SKM-1 treated with dmso at 0.1 percent for 144 hours (cell line): ENCODE measurements at regions not wholly inside any gene's neighbourhood (a gene's known extent, or its start where the extent isn't known, plus 50 kb on each side); places are given as distances from the start of the nearest gene placed in this dataset.
"Not testable (repeated sequence)": the region's sequence is repeated elsewhere in the genome, so short reads cannot be mapped to it uniquely, and the experiment has no call there.

Experiments used
- DNase-seq: peaks from one replicate; lab custom pipeline; 2025; ENCODE audit not compliant: unreplicated experiment; lab: John Stamatoyannopoulos, UW

DNA sequence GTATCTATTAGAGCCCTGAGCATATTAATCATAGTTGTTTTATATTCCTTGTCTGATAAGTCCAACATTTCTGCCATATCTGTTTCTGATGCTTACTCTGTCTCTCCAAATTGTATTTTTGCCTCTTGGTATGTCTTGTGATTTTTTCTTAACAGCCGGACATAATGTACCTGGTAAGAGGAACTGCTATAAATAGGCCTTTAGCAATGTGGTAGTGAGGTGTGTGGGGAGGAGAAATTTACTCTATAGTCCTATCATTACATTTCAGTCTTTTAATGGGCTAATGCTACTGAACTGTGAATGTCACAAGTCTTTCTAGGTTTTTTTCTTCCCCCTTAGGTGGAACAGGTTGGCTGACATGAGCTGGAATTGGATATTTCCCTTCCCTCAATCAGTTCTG, 176.1 kb upstream of the FGF10 start:
- no peak for DNase-seq

DNA sequence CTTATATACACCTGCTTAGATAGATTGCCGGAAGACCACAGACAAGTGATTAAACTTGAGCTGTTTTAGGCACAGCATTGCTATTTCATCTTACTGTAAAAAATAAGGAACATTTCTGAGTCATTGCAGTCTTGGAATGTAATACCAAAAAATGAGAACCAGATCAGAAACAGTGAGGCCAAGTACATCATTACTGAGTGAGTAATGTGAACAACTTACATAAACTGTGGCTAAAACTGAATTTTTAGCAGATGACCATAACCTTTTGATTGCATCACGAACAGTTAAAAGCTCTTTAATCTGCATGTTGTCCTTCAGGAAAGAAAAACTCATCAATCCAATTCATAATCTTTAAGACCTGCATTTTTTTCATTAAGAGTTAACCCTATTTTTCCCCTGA, 157.1 kb upstream of the FGF10 start:
- no peak for DNase-seq

DNA sequence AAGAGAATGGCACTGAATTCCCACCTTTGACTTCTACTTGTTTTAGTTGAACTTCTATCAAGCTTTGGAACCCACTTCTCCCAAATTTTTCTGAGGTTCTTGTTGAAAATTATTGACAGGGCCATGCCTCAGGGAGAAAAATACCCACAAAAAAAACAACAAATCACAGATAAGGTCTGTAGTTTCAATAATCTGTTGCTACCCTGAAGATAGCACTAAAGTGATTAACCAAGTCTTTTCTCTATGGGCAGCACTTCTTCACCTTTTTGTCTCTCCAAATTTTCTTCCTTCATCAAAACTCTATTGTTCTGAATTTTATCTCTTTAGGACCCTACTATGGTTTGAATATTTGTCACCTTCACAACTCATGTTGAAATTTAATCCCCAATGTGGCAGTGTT, 154.3 kb upstream of the FGF10 start:
- no peak for DNase-seq

DNA sequence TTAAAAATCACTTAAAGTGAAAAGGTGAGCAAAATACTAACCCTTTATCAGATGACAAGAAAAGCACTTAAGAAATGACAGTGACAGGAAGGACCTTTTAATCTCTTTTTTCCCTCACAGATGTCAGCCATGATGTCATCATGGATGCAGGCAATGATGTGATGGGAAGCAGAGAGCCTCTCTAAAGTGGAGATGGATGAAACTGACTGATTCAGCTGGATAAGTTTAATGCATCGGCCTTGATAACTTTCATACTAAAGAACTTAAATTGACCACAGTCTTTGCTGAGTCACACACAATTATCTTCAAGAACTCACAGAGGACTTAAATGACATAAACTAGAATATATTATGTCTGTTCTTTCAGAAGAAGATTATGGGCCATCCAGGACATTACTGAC, 153.2 kb upstream of the FGF10 start:
- DNase-seq, result no peak

DNA sequence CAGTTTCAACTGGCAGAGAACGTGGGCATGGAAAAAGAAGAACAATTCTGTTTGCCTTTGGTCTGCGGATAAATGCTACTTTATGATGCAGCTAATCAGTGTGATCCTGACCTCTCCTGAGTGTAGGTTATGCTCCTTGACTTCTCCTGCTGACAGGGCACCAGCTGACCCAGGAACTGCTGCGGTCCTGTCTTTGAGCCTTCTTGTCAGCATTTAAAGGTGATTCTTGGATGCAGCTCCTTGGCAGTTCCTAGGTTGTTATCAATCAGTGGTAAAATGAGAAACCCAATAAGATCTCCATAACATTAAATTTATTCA, 150.3 kb upstream of the FGF10 start:
- DNase-seq, result no peak

DNA sequence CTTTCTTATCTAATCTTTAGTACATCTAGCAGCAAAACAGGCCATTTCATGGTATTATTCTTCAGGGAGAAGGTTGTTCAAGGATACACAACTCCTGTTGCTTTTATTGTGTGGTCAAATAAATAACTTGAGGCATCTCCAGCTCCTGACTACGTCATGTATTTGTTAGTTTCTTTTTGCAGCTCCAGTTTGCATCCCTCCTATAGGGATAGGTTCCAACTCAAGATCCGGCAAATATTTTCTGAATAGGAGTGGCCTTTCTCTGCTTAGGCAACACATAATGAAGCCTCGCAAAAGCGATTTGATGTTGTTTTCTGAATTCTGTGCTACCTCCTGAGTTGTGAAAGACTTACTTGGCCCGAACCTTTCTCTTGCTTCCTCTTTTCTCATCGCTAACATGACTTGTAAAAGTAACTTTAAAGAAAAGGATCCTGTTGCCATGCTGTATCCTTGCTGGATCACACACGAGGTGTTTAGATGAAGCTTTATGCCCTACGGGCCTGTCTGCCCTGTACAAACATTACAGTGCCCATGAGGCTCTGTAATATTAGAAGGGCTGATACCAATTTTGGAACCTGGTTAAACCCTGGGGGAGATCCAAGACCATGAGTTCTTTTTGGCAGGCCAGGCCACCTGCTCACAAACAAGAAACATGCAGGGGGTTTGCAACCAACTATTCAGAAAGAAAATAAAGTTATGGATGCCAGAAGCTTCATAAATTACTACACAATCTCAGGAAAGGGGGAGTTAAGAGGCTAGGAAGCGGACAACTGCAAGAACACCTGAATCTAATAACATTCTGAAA, 149.8 kb upstream of the FGF10 start:
- peak; percentile 50 for DNase-seq

DNA sequence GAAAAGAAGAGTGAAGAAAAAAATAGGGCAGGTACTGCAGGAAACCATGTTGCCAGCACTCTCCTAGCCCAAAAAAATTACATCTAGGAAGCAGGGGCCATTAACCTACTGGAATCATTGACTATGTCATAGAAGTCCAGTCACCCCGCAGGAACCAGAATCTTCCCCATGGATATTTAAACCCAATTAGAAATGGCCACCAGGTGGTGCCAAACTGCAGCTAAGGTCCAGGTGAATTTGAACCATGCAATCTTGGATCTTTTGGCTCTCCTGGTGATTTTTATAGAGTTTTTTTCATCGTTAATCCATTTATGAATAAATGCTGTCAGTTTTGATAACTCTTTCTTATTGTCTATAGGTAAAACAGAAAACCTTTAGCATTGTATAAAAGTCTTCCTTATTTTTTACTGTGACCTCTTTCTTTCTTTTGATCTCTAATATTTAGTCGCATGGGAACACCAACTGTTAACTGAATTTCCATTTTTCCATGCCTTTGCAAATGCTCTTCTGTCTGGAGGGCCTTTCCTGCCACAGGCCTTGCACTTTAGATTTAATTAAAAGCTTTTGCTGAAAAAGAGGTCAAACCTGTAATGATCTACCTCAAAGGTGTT, 147.5 kb upstream of the FGF10 start:
- DNase-seq, result peak; percentile 5

DNA sequence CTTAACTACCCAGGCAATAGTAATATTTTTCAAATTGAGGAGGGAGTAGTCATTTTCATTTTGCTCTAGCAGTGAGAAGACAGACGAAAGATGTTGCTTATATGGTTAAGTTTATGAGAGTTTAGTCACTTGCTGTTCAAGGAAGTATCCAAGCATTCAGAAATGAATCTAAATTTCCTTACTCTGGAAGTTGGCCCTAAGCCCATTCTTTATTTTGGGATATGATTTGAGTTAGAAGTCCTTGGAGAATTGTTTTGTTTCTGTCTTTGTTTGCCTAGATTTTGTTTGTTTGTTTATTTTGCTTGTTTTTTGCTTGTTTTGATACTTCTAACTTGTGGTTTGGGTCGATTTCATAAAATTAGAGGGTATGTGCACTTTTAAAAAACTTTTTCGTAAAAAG, 146.4 kb upstream of the FGF10 start:
- no peak for DNase-seq

DNA sequence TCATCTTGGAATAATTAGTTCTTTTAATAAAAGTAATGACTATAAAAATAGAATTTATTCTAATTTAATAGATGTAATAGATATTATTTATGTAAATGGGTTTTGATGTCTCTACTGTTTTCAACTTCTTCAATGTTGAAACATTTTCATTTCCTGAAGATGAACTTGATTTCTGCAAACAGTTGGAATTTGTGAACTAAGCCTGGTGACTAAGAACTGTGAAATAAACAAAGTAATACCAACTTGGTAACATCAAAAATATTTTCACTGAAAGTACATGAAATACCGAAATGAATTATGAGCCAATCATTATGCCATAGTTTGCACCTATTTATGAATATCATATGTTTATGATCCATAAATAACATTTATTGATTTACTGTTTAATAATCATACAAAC, 143.8 kb upstream of the FGF10 start:
- no peak for DNase-seq

DNA sequence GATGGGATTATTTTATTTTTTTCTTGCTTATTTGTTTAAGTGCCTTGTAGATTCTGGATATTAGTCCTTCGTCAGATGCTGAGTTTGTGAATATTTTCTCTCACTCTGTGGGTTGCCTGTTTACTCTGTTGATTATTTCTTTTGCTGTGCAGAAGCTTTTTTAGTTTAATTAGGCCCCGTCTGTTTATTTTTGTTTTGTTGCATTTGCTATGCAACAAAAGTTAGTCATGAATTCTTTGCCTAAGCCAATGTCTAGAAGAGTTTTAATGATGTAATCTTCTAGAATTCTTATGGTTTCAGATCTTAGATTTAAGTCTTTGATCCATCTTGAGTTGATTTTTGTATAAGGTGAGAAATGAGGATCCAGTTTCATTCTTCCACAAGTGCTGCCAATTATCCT, 142.5 kb upstream of the FGF10 start:
- DNase-seq, result not testable (repeated sequence)

DNA sequence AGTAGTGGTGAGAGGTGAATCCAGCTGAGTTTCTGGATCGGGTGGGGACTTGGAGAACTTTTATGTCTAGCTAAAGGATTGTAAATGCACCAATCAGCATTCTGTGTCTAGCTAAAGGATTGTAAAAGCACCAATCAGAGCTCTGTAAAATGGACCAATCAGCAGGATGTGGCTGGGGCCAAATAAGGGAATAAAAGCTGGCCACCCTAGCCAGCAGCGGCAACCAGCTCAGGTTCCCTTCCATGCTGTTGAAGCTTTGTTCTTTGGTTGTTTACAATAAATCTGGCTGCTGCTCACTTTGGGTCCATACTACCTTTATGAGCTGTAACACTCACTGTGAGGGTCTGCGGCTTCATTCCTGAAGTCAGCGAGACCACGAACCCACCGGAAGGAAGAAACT, 141.6 kb upstream of the FGF10 start:
- DNase-seq, result not testable (repeated sequence)

DNA sequence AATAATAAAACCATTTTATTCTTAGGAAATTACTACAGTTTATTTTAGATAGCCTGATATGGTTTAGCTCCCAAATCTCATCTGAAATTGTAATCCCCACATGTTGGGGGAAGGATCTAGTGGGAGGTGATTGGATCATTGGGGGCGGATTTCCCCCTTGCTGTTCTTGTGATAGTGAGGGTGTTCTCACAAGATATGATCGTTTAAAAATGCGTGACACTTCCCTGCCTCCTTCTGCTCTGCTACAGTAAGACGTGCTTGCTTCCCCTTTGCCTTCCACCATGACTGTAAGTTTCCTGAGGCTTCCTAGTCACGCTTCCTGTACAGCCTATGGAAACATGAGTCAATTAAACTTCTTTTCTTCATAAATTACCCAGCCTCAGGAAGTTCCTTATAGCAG, 122.4 kb upstream of the FGF10 start:
- DNase-seq, result no peak

DNA sequence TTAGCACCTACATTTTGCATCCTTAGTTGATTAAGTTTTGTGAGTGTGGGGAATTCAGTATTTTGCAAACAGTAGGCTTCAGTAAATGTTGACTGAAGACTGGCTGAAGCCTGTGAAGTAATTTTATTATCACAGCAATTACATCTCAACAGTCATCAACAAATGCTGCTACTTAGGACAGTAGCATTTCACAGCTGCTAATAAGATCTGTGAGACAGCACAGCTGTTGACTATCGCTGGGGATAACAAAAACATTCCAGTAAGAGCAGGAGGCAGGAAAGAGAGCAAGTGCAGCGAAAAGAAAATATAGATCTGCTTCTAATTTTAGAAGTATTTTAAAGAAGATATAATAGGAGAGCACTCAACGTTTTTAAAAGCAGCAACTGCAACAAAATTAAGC, 117.3 kb upstream of the FGF10 start:
- no peak for DNase-seq

DNA sequence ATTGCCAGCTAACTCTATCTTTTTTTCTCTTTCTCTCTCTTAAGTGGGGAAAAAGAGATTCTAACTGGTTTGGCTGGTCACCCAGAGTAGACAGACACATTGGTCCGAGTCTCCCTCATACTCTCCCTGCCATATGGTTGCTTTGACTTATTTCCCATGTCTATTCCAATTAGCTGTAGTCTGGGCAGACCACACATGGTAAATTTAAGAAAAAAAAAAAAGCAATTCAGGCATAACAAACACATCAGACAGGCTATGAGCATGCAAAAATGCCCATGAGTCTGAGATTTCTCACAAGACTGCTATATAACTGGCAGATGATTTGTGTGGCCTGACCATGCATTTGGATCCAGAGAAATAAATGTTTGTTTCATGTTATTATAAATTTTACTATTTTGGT, 110.2 kb upstream of the FGF10 start:
- no peak for DNase-seq

DNA sequence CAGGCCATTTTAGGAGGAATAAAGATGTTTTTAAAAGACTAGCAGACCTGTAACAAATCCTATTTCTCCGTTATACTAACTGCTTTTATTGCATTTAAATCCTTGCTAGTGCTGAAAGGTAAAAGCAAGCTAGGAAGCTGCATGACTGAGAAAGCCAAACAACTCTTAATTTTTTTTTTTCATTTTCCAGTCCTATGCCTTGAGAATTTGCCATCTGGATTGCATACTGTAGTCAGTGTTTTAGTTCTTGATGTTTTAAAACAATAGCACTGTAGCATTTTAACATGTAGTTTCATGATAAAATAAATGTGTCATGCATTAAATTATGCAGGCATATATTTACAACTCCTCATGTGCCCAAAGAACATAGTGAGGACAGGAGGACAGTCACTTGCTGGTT, 108.4 kb upstream of the FGF10 start:
- no peak for DNase-seq

DNA sequence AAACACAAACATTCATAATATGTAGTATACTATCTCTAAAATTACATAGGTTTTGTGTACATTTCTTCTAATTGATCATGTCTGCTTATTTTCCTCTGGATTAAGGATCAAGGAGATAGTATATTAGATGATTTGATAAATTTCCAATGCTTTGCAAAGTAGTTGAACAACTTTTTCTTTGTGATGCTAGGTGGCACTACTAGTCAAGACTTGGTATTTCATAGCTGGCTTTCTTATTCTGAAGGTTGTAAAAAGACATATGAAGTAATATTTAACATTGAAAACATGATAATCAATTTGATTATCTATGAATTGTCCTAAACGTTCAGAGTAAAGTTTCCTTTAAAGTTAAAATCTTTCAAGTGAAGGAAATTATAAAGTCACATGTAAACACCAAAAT, 106.1 kb upstream of the FGF10 start:
- no peak for DNase-seq

DNA sequence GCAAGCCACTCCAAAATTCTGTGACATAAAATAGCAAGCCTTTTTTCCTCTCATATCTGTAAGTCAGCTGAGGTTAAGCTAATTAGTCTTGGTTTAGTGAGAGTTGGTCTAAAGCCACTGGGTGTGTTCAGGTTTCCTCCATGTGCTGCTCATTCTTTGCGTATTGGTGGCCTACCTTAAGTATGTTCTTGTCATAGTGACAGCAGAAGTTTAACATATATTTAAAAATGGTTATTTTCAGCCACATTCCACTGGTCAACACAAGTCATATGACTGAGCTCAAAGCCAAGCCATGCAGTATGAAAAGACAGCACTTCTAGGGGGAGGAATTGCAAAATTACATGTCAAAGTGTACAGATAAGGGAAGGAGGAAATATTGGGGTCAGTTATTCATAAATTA, 100.5 kb upstream of the FGF10 start:
- no peak for DNase-seq

DNA sequence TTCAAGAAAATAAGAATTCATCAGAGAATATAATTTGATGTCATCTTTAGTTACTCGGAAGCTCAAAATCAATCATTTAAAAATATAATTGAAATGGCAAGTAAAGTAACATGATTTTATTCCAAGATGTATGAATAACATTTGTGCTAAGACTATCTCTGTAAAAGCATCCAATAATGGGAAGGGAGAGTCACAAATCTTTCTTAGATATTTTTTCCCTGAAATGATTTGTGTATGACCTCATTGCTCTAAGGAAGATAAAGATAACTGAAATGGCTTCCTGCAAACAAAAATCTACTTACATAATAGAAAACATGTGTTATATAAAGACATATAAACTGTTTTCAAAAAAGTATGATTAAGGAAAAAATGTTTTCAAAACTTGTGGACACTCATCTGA, 97.4 kb upstream of the FGF10 start:
- DNase-seq, result no peak

DNA sequence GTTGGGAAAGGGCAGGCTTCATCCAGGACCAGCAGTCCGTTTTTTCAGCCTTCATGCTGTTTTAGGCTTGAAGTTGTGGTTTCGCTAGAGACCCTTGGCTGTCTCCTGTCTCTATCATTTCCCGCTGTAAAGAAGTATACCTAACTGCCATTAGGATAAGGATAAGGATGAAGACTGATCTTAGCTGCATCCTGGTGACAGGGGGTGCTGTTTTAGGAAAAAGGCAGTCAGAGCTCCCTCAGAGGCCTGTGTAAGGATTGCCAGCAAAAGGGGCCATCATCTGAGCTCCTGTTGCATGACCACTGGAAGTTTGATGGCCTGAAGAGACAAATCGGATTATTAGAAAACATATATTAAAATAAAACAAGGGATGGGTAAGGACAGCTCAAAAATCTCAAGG, 64.8 kb upstream of the FGF10 start:
- no peak for DNase-seq

DNA sequence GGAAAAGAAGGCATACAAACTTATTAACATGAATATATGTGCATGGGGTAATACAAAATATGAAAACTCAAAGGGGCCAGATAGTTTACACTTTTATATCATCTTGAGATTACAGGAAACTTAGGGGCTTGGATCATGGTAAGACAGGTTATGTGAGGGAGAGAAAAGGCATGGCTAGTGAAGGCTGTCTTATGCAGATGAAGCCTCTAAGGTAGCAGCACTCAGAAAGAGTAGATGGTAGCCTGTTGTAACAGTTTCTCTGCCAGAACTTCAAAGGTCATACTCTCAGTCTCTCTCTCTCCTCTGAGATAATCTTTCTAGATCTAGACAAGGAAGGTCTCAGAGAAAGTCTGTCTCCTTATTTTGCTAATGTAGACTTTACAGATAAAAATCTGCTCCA, 57.2 kb upstream of the FGF10 start:
- no peak for DNase-seq

DNA sequence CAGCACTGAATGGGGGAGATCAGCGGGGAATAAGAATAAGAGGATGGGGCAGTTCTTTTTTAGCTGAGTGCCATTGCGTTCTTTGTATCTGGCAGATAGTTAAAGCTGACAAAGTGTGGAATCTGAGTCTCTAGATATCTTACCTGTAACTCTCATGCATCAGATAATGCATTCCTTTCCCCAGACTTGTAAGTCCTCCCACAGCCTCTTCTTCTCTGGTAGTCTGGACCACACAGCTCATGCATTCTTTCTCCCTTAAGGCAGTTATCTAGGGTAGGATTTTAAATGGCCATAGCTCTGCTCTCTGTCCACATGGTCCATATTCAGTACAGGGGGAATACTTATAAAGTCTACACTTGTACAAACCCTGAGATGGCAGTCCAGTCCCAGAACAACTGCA, 54.0 kb upstream of the FGF10 start:
- no peak for DNase-seq

DNA sequence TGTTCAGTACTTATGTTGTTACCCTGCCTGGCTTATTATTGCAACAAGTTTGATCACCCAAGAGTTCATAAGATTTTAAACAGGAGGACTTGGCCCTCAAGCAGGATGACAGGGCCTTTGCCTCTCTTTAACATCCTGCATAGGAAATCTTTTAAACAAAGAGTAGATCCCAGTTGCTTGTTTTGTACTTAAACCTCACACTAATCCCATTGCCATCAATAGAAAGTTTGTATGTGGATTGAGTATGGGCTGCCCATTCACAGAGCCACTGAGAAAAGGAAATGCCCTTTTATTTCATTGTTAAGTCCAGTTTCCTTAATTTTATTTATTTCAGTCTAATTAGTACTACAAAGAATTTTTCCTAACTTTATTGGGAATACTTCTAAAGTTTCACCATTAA, 52.2 kb upstream of the FGF10 start:
- no peak for DNase-seq

DNA sequence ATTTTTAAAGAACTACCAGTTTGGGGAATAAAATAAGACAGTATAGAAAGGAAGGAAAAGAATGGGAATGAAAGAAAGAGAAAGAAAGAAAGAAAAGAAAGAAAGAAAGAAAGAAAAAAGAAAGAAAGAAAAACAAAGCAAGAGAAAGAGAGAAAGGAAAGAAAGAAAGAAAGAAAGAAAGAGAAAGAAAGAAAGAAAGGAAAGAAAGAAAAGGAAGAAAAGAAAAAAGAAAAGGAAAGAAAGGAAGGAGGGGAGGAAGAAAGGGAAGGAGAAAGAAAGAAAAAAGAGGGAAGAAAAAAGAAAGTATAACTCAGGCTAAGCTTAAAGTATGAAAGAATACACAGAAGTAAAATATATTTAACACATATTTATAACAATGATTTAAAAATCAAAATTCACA, 51.0 kb upstream of the FGF10 start:
- DNase-seq, result no peak
